Thyroid gland (tissue), 4 donors: ENCODE measurements at regions not wholly inside any gene's neighbourhood (a gene's known extent, or its start where the extent isn't known, plus 50 kb on each side); places are given as distances from the start of the nearest gene placed in this dataset.

Experiments
- POLR2A ChIP-seq, 2 donors: fragments of 450-650 bp; IDR thresholded peaks; one replicate each; pipeline ENCODE4 v1.6.1; 2017; ENCODE audit warnings: antibody characterized with exemption in 2 of 2, mild to moderate bottlenecking in 2 of 2, moderate library complexity in 1 of 2
- TF ChIP-seq, protein P1 (sequence below), 6 experiments: fragments of 200-600 bp in 3 of 6; fragments of 450-650 bp in 3 of 6; sonication (generic) in 3 of 6; IDR thresholded peaks; one replicate each; pipeline ENCODE4 v1.5.1; 2016 to 2019; ENCODE audit warnings: antibody characterized with exemption in 6 of 6, mild to moderate bottlenecking in 2 of 6, inconsistent platforms in 1 of 6, moderate library complexity in 1 of 6

DNA sequence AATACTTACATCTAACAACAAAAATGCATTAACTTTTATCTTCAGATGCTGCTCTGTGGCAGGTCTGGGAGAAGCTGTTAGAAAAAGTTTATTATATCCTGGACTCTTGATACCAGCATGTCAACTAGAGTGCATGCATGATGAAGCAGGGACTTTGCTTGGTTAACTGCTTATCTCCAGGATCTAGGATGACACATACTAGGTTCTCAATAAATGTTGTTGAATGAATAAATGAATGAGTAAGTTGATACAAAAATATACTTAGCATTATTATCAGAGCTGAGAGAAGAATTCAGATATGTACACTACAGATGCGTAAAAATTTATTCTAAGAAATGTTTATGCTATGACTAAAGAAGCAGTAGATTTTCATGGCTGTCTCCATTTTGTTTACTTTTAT lies 304.3 kb downstream of the LTN1 start:
- TF ChIP-seq, protein P1, sequence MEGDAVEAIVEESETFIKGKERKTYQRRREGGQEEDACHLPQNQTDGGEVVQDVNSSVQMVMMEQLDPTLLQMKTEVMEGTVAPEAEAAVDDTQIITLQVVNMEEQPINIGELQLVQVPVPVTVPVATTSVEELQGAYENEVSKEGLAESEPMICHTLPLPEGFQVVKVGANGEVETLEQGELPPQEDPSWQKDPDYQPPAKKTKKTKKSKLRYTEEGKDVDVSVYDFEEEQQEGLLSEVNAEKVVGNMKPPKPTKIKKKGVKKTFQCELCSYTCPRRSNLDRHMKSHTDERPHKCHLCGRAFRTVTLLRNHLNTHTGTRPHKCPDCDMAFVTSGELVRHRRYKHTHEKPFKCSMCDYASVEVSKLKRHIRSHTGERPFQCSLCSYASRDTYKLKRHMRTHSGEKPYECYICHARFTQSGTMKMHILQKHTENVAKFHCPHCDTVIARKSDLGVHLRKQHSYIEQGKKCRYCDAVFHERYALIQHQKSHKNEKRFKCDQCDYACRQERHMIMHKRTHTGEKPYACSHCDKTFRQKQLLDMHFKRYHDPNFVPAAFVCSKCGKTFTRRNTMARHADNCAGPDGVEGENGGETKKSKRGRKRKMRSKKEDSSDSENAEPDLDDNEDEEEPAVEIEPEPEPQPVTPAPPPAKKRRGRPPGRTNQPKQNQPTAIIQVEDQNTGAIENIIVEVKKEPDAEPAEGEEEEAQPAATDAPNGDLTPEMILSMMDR (IDR thresholded peaks at IDR 0.05), result no peak
- TF ChIP-seq POLR2A (IDR thresholded peaks at IDR 0.05), result no peak
